Stimulated activated CD4-positive, alpha-beta T cell treated with anti-CD3 and anti-CD28 coated beads, Interleukin-15, amount 100 ng/mL, for 1 hour (primary cell): ENCODE measurements at regions not wholly inside any gene's neighbourhood (a gene's known extent, or its start where the extent isn't known, plus 50 kb on each side); places are given as distances from the start of the nearest gene placed in this dataset.

Experiments
- DNase-seq, 2 donors: peaks; one replicate each; pipeline ENCODE4 v3.0.0-alpha.2; 2020; ENCODE audit warnings: low read depth in 1 of 2, low spot score in 1 of 2

- DNase-seq: no peak
Measured at GRCh38 chr4:19910861-19911525, 340.7 kb upstream of the SLIT2 start.

GRCh38 chr4:19905024-19905423, 346.7 kb upstream of the SLIT2 start:
- no peak for DNase-seq

GRCh38 chr4:19888587-19888986, 363.1 kb upstream of the SLIT2 start:
- no peak for DNase-seq

GRCh38 chr4:19883841-19884240, 367.9 kb upstream of the SLIT2 start:
- no peak for DNase-seq

- DNase-seq: no peak
Measured at GRCh38 chr4:19880206-19880605, 371.5 kb upstream of the SLIT2 start.

- DNase-seq: no peak
Measured at GRCh38 chr4:19879330-19879729, 372.4 kb upstream of the SLIT2 start.

GRCh38 chr4:19857991-19858390, 393.7 kb upstream of the SLIT2 start:
- no peak for DNase-seq

- no peak for DNase-seq
Measured at GRCh38 chr4:19857380-19857779, 394.3 kb upstream of the SLIT2 start.

- no peak for DNase-seq
Measured at GRCh38 chr4:19850909-19851308, 400.8 kb upstream of the SLIT2 start.

- no peak for DNase-seq
Measured at GRCh38 chr4:19844446-19844845, 407.3 kb upstream of the SLIT2 start.

GRCh38 chr4:19842471-19842870, 409.2 kb upstream of the SLIT2 start:
- no peak for DNase-seq

- DNase-seq: no peak
Measured at GRCh38 chr4:19838858-19839257, 412.8 kb upstream of the SLIT2 start.

- no peak for DNase-seq
Measured at GRCh38 chr4:19835429-19835828, 416.3 kb upstream of the SLIT2 start.

- DNase-seq: no peak
Measured at GRCh38 chr4:19832411-19832810, 419.3 kb upstream of the SLIT2 start.

- DNase-seq: no peak
Measured at GRCh38 chr4:19831644-19832285, 419.9 kb upstream of the SLIT2 start.

GRCh38 chr4:19829101-19829500, 422.6 kb upstream of the SLIT2 start:
- no peak for DNase-seq

GRCh38 chr4:19823781-19824180, 427.9 kb upstream of the SLIT2 start:
- no peak for DNase-seq

- DNase-seq: no peak
Measured at GRCh38 chr4:19819737-19820136, 432.0 kb upstream of the SLIT2 start.

GRCh38 chr4:19809989-19810388, 441.7 kb upstream of the SLIT2 start:
- no peak for DNase-seq

- DNase-seq: no peak
Measured at GRCh38 chr4:19807505-19807904, 444.2 kb upstream of the SLIT2 start.

GRCh38 chr4:19806865-19807264, 444.8 kb upstream of the SLIT2 start:
- DNase-seq: no peak

- DNase-seq: no peak
Measured at GRCh38 chr4:19803406-19803805, 448.3 kb upstream of the SLIT2 start.

- no peak for DNase-seq
Measured at GRCh38 chr4:19793831-19794230, 457.9 kb upstream of the SLIT2 start.
